Uterus (tissue), 3 donors: ENCODE measurements at regions not wholly inside any gene's neighbourhood (a gene's known extent, or its start where the extent isn't known, plus 50 kb on each side); places are given as distances from the start of the nearest gene placed in this dataset.

ENCODE experiments used
- DNase-seq, 2 donors: peaks; one replicate each; pipeline ENCODE4 v3.0.0-alpha.2; 2019 to 2020
- H3K27ac ChIP-seq, 2 donors: fragments of 200-600 bp; sonication (generic); 1 replicate in 1 of 2; 2 replicates in 1 of 2; pipeline ENCODE4 v1.5.1; 2016 to 2018
- H3K27me3 ChIP-seq, 2 donors: fragments of 200-600 bp; sonication (generic); one replicate each; pipeline ENCODE4 v1.5.1; 2018 to 2019; ENCODE audit warnings: control low read depth in 1 of 2
- H3K36me3 ChIP-seq, 2 donors: fragments of 200-600 bp; sonication (generic); one replicate each; pipeline ENCODE4 v1.5.1; 2019; ENCODE audit warnings: control low read depth in 1 of 2
- H3K4me1 ChIP-seq, 2 donors: fragments of 200-600 bp; sonication (generic); one replicate each; pipeline ENCODE4 v1.5.1; 2018 to 2019; ENCODE audit warnings: control low read depth in 1 of 2
- H3K4me3 ChIP-seq, 2 donors: fragments of 200-600 bp; sonication (generic); 1 replicate in 1 of 2; 2 replicates in 1 of 2; pipeline ENCODE4 v1.5.1; 2018 to 2019; ENCODE audit warnings: mild to moderate bottlenecking in 1 of 2
- H3K9me3 ChIP-seq, 2 donors: fragments of 200-600 bp; sonication (generic); one replicate each; pipeline ENCODE4 v1.5.1; 2019; ENCODE audit warnings: control low read depth in 1 of 2
- POLR2A ChIP-seq, 2 donors: fragments of 450-650 bp; IDR thresholded peaks; one replicate each; pipeline ENCODE4 v1.6.1; 2016; ENCODE audit warnings: antibody characterized with exemption in 2 of 2, mild to moderate bottlenecking in 1 of 2, moderate library complexity in 1 of 2
- intact Hi-C: fragments of 100-400 bp; cut with DNase I; formaldehyde crosslinking; loops from one replicate; pipeline ENCODE4 v1.15.1; 2023; ENCODE audit warnings: low total_unique reads
- TF ChIP-seq, protein P1 (sequence below), 4 experiments: fragments of 200-600 bp in 2 of 4; fragments of 450-650 bp in 2 of 4; sonication (generic) in 2 of 4; IDR thresholded peaks; one replicate each; pipeline ENCODE4 v1.5.1; 2016 to 2019; ENCODE audit warnings: antibody characterized with exemption in 4 of 4, mild to moderate bottlenecking in 2 of 4, moderate library complexity in 1 of 4
- donor health status: DM: yes; HTN: yes; CAD: no.

DNA sequence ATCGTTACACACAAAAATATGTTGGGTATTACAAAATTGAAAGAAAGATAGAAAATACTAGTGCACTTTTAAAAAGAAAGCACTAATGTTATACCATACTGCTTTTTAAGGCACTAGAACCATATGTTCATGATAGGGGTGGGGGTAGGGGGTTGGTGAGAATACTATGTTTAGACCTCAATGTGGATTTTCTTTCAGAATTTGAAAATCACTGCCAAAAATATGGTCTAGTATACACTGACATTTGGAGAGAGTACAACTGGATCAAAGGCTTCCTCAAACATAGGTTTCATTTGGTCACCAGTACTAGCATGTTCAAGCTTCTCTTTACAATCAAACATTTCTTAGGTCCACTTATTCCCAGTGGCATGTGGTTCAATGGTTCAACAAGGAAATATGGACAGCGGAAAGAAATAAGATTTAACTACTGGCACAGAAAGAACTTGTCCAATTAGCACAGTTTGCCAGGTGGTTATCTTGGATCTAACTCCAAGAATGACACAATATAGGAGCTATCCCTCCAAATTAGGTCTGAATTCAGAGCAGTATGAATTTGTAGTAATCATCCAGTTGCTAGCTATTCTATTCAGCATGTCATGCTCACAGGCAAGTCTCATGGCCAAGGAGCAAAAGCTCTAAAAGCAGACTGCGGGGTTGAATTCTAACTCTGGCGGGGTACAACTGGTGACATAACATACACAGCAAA, 139.3 kb downstream of the SLC24A2 start:
- DNase-seq = no peak
- Histone ChIP-seq H3K36me3 (no peaks in the 10 kb centered on the region), H3K4me1 (no peaks in the 10 kb centered on the region), H3K27me3 (no peaks in the 10 kb centered on the region), H3K9me3 (no peaks in the 10 kb centered on the region), H3K27ac (no peak overlapping the region), H3K4me3 (no peak overlapping the region)
- no peak for TF ChIP-seq POLR2A (IDR thresholded peaks at IDR 0.05)
- TF ChIP-seq, protein P1, sequence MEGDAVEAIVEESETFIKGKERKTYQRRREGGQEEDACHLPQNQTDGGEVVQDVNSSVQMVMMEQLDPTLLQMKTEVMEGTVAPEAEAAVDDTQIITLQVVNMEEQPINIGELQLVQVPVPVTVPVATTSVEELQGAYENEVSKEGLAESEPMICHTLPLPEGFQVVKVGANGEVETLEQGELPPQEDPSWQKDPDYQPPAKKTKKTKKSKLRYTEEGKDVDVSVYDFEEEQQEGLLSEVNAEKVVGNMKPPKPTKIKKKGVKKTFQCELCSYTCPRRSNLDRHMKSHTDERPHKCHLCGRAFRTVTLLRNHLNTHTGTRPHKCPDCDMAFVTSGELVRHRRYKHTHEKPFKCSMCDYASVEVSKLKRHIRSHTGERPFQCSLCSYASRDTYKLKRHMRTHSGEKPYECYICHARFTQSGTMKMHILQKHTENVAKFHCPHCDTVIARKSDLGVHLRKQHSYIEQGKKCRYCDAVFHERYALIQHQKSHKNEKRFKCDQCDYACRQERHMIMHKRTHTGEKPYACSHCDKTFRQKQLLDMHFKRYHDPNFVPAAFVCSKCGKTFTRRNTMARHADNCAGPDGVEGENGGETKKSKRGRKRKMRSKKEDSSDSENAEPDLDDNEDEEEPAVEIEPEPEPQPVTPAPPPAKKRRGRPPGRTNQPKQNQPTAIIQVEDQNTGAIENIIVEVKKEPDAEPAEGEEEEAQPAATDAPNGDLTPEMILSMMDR (IDR thresholded peaks at IDR 0.05) = no peak
- intact Hi-C loops = no loop called here

GRCh38 chr9:19648672-19649071, 140.2 kb downstream of the SLC24A2 start:
- no peak for DNase-seq
- Histone ChIP-seq H3K4me1 (no peaks in the 10 kb centered on the region), H3K27ac (no peak overlapping the region), H3K27me3 (no peaks in the 10 kb centered on the region), H3K36me3 (no peaks in the 10 kb centered on the region), H3K4me3 (no peak overlapping the region), H3K9me3 (no peaks in the 10 kb centered on the region)
- intact Hi-C loops = no loop called here
- no peak for TF ChIP-seq POLR2A (IDR thresholded peaks at IDR 0.05)
- TF ChIP-seq, protein P1 (IDR thresholded peaks at IDR 0.05) = no peak

- no peaks in the 10 kb centered on the region for H3K36me3 ChIP-seq
- intact Hi-C loops = no loop called here
- no peak for DNase-seq
- TF ChIP-seq POLR2A (IDR thresholded peaks at IDR 0.05) = no peak
- TF ChIP-seq, protein P1 (IDR thresholded peaks at IDR 0.05) = no peak
- no peak overlapping the region for H3K4me3 ChIP-seq
- no peaks in the 10 kb centered on the region for H3K27me3 ChIP-seq
- no peak overlapping the region for H3K27ac ChIP-seq
- no peaks in the 10 kb centered on the region for H3K4me1 ChIP-seq
- H3K9me3 ChIP-seq = no peaks in the 10 kb centered on the region
These were observed 145.0 kb downstream of the SLC24A2 start for GRCh38 chr9:19643875-19644274.

- intact Hi-C loops = no loop called here
- H3K36me3 ChIP-seq = no peaks in the 10 kb centered on the region
- no peaks in the 10 kb centered on the region for H3K9me3 ChIP-seq
- TF ChIP-seq, protein P1 (IDR thresholded peaks at IDR 0.05) = no peak
- no peak for TF ChIP-seq POLR2A (IDR thresholded peaks at IDR 0.05)
- H3K27me3 ChIP-seq = no peaks in the 10 kb centered on the region
- no peak for DNase-seq
- H3K4me1 ChIP-seq = no peaks in the 10 kb centered on the region
- H3K27ac ChIP-seq = no peak overlapping the region
- no peak overlapping the region for H3K4me3 ChIP-seq
These were observed 146.6 kb downstream of the SLC24A2 start for GRCh38 chr9:19642256-19642655.

DNA sequence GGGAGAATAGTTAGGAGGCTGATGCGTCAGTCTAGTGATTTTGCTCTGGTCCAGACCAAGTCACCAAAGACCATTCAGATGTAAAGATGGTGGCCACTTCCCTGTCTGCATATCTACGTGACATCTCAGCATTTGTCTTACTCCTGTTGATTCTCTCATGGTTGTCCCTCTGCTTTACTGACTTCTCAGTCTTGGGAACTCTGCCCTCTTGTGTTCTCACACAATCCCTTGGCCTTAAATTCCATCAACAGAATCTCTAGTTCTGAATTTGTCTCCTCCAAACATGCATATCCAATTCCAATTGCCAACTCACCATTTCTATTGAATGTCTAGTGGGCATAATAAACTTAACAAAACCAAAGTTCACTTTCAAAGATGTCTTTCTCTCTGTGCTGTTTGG, 147.8 kb downstream of the SLC24A2 start:
- H3K9me3 ChIP-seq = no peaks in the 10 kb centered on the region
- H3K27me3 ChIP-seq = no peaks in the 10 kb centered on the region
- H3K27ac ChIP-seq = no peak overlapping the region
- TF ChIP-seq POLR2A (IDR thresholded peaks at IDR 0.05) = no peak
- TF ChIP-seq, protein P1 (IDR thresholded peaks at IDR 0.05) = no peak
- H3K36me3 ChIP-seq = no peaks in the 10 kb centered on the region
- intact Hi-C loops = no loop called here
- no peak for DNase-seq
- H3K4me3 ChIP-seq = no peak overlapping the region
- H3K4me1 ChIP-seq = no peaks in the 10 kb centered on the region
